HL-60 (cell line): ENCODE measurements at regions not wholly inside any gene's neighbourhood (a gene's known extent, or its start where the extent isn't known, plus 50 kb on each side); places are given as distances from the start of the nearest gene placed in this dataset.

ENCODE experiments used
- DNase-seq, 2 experiments: peaks; one replicate each; pipeline ENCODE4 v3.0.0-alpha.2; 2010 to 2020; ENCODE audit warnings: low read depth in 1 of 2, low spot score in 1 of 2
- H3K27ac ChIP-seq: fragments of 250-450 bp; sonication (Bioruptor Pico); replicated peaks from 2 replicates; pipeline ENCODE4 v1.5.1; 2020; ENCODE audit warnings: mild to moderate bottlenecking, moderate library complexity
- H3K27me3 ChIP-seq: fragments of 250-450 bp; sonication (Bioruptor Pico); 2 replicates; pipeline ENCODE4 v1.5.1; 2021; ENCODE audit warnings: mild to moderate bottlenecking, moderate library complexity; ENCODE audit not compliant: insufficient read depth, poor library complexity, severe bottlenecking
- H3K4me3 ChIP-seq: replicated peaks from 2 replicates; pipeline ENCODE4 v1.5.1; 2011; ENCODE audit warnings: mild to moderate bottlenecking, control low read depth, low read length; ENCODE audit not compliant: insufficient read depth
- GABPA ChIP-seq: IDR thresholded peaks from 2 replicates; pipeline ENCODE4 v1.6.1; 2012; ENCODE audit warnings: low read depth
- POLR2AphosphoS5 ChIP-seq: IDR thresholded peaks from 2 replicates; pipeline ENCODE4 v1.6.1; 2012; ENCODE audit warnings: low read depth
- REST ChIP-seq: IDR thresholded peaks from 2 replicates; pipeline ENCODE4 v1.6.1; 2012; ENCODE audit warnings: low read depth; ENCODE audit not compliant: insufficient replicate concordance
- SPI1 ChIP-seq: IDR thresholded peaks from 2 replicates; pipeline ENCODE4 v1.6.1; 2012; ENCODE audit warnings: low read depth, mild to moderate bottlenecking, borderline replicate concordance
- TF ChIP-seq, protein P1 (sequence below): IDR thresholded peaks from one replicate; pipeline ENCODE4 v1.5.1; 2011; ENCODE audit warnings: low read length, control low read depth, inconsistent platforms; ENCODE audit not compliant: insufficient read depth

- DNase-seq, result no peak
- Histone ChIP-seq H3K27me3 (no peaks in the 10 kb centered on the region), H3K4me3 (no peak overlapping the region), H3K27ac (no peak overlapping the region)
- TF ChIP-seq, protein P1, sequence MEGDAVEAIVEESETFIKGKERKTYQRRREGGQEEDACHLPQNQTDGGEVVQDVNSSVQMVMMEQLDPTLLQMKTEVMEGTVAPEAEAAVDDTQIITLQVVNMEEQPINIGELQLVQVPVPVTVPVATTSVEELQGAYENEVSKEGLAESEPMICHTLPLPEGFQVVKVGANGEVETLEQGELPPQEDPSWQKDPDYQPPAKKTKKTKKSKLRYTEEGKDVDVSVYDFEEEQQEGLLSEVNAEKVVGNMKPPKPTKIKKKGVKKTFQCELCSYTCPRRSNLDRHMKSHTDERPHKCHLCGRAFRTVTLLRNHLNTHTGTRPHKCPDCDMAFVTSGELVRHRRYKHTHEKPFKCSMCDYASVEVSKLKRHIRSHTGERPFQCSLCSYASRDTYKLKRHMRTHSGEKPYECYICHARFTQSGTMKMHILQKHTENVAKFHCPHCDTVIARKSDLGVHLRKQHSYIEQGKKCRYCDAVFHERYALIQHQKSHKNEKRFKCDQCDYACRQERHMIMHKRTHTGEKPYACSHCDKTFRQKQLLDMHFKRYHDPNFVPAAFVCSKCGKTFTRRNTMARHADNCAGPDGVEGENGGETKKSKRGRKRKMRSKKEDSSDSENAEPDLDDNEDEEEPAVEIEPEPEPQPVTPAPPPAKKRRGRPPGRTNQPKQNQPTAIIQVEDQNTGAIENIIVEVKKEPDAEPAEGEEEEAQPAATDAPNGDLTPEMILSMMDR, result no peak
- TF ChIP-seq GABPA (no peak), POLR2AphosphoS5 (no peak), REST (no peak), SPI1 (no peak)
These were observed 685.3 kb downstream of the TRIML1 start for GRCh38 chr4:188824553-188824952.

GRCh38 chr4:188826393-188826792, 687.2 kb downstream of the TRIML1 start:
- Histone ChIP-seq H3K27ac (no peak overlapping the region), H3K4me3 (no peak overlapping the region), H3K27me3 (no peaks in the 10 kb centered on the region)
- DNase-seq, result no peak
- TF ChIP-seq REST, result no peak
- TF ChIP-seq GABPA, result no peak
- no peak for TF ChIP-seq SPI1
- no peak for TF ChIP-seq POLR2AphosphoS5

DNA sequence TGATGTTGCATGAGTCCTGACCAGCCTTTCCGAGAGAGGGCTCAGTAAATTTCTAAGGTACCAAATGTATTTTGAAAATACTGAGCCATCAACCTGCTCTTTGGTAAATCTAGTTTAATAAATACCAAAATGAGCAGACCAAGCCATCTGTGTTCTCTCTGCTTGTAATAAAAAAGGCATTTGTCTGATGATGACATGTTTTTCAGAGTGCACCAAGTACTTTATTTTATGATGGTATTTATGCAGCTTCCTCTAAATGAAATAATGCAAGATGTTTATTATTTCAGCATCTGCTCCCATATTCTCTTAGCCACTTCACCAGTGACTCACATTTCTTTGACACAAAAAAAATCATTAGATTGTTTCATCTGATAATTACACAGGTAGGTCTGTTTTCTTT, 700.5 kb downstream of the TRIML1 start:
- no peak overlapping the region for H3K27ac ChIP-seq
- DNase-seq, result no peak
- H3K4me3 ChIP-seq, result no peak overlapping the region
- TF ChIP-seq SPI1 (no peak), POLR2AphosphoS5 (no peak), REST (no peak), GABPA (no peak)
- TF ChIP-seq, protein P1, result no peak
- H3K27me3 ChIP-seq, result no peaks in the 10 kb centered on the region

DNA sequence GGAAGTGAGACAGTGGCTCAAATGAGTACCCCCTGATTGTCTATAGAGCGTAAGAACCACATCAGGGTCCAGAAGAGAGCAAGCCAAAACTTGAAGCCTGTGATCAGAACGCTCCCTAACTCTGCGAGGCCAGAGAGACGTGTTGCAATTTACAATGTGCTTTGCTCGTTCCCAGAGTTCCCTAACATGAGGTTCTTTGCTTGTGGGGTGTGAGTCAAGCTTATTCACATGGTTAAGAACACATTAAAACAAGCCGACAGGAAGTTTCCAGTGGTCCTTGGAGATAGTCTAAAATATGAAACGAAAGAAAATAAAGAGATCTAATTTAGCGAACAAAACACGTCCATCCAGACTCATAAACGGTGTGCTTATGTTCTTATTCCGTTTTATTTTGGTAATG, 702.3 kb downstream of the TRIML1 start:
- TF ChIP-seq POLR2AphosphoS5 (no peak), REST (no peak), SPI1 (no peak), GABPA (no peak)
- TF ChIP-seq, protein P1, result no peak
- H3K27me3 ChIP-seq, result no peaks in the 10 kb centered on the region
- H3K4me3 ChIP-seq, result no peak overlapping the region
- no peak overlapping the region for H3K27ac ChIP-seq
- no peak for DNase-seq
